HEK293 (cell line): ENCODE measurements at regions not wholly inside any gene's neighbourhood (a gene's known extent, or its start where the extent isn't known, plus 50 kb on each side); places are given as distances from the start of the nearest gene placed in this dataset.

Source experiments
- HOXD13 ChIP-seq: sonication (generic); formaldehyde crosslinking; IDR thresholded peaks from 2 replicates; pipeline ENCODE4 v1.8.0; 2022; ENCODE audit warnings: missing genetic modification reagents, borderline replicate concordance
- IKZF3 ChIP-seq: fragments of 450-650 bp; IDR thresholded peaks from 2 replicates; pipeline ENCODE4 v1.5.0; 2018; ENCODE audit warnings: missing biosample characterization, mild to moderate bottlenecking, missing genetic modification characterization, moderate library complexity
- KLF10 ChIP-seq: fragments of 450-650 bp; IDR thresholded peaks from 2 replicates; pipeline ENCODE4 v1.5.1; 2018; ENCODE audit warnings: missing biosample characterization, mild to moderate bottlenecking, missing genetic modification characterization
- KLF8 ChIP-seq: fragments of 450-650 bp; formaldehyde crosslinking; IDR thresholded peaks from 2 replicates; pipeline ENCODE4 v1.5.1; 2016; ENCODE audit warnings: missing biosample characterization, missing genetic modification characterization
- MZF1 ChIP-seq: fragments of 450-650 bp; formaldehyde crosslinking; IDR thresholded peaks from 2 replicates; pipeline ENCODE4 v1.5.1; 2017; ENCODE audit warnings: missing biosample characterization, missing genetic modification characterization, borderline replicate concordance
- RBAK ChIP-seq: fragments of 450-650 bp; formaldehyde crosslinking; IDR thresholded peaks from 2 replicates; pipeline ENCODE4 v1.5.1; 2016; ENCODE audit warnings: missing biosample characterization, missing genetic modification characterization
- SCRT1 ChIP-seq: fragments of 450-650 bp; formaldehyde crosslinking; IDR thresholded peaks from 2 replicates; pipeline ENCODE4 v1.5.1; 2016; ENCODE audit warnings: missing biosample characterization, missing genetic modification characterization, borderline replicate concordance
- TCF7L2 ChIP-seq: IDR thresholded peaks from 2 replicates; pipeline ENCODE4 v1.6.1; 2011; ENCODE audit warnings: low read depth, mild to moderate bottlenecking, inconsistent platforms, low read length, moderate library complexity, borderline replicate concordance
- ZBTB17 ChIP-seq: fragments of 450-650 bp; formaldehyde crosslinking; IDR thresholded peaks from 2 replicates; pipeline ENCODE4 v1.5.1; 2016; ENCODE audit warnings: missing biosample characterization, missing genetic modification characterization
- ZEB2 ChIP-seq: fragments of 450-650 bp; formaldehyde crosslinking; IDR thresholded peaks from 2 replicates; pipeline ENCODE4 v1.5.1; 2016; ENCODE audit warnings: missing biosample characterization, missing genetic modification characterization
- ZFP3 ChIP-seq: fragments of 450-650 bp; formaldehyde crosslinking; IDR thresholded peaks from 2 replicates; pipeline ENCODE4 v1.5.1; 2016; ENCODE audit warnings: low read depth, missing biosample characterization, missing genetic modification characterization
- ZFP41 ChIP-seq: fragments of 450-650 bp; formaldehyde crosslinking; IDR thresholded peaks from 2 replicates; pipeline ENCODE4 v1.5.1; 2016; ENCODE audit warnings: missing biosample characterization, missing genetic modification characterization, borderline replicate concordance
- ZNF112 ChIP-seq: fragments of 450-650 bp; formaldehyde crosslinking; IDR thresholded peaks from 2 replicates; pipeline ENCODE4 v1.5.0; 2017; ENCODE audit warnings: missing biosample characterization, missing genetic modification characterization
- ZNF146 ChIP-seq: fragments of 450-650 bp; formaldehyde crosslinking; IDR thresholded peaks from 2 replicates; pipeline ENCODE4 v1.5.1; 2016; ENCODE audit warnings: missing biosample characterization, missing genetic modification characterization
- ZNF157 ChIP-seq: fragments of 450-650 bp; formaldehyde crosslinking; IDR thresholded peaks from 2 replicates; pipeline ENCODE4 v1.5.1; 2016; ENCODE audit warnings: missing biosample characterization, missing genetic modification characterization
- ZNF174 ChIP-seq: fragments of 450-650 bp; formaldehyde crosslinking; IDR thresholded peaks from 2 replicates; pipeline ENCODE4 v1.5.0; 2017; ENCODE audit warnings: missing biosample characterization, mild to moderate bottlenecking, missing genetic modification characterization
- ZNF221 ChIP-seq: fragments of 450-650 bp; formaldehyde crosslinking; IDR thresholded peaks from 2 replicates; pipeline ENCODE4 v1.5.1; 2017; ENCODE audit warnings: missing biosample characterization, missing genetic modification characterization, borderline replicate concordance
- ZNF510 ChIP-seq: fragments of 450-650 bp; formaldehyde crosslinking; IDR thresholded peaks from 2 replicates; pipeline ENCODE4 v1.5.1; 2018; ENCODE audit warnings: mild to moderate bottlenecking, missing genetic modification characterization, missing biosample characterization; ENCODE audit not compliant: insufficient replicate concordance
- ZNF596 ChIP-seq: fragments of 450-650 bp; IDR thresholded peaks from 2 replicates; pipeline ENCODE4 v1.5.0; 2018; ENCODE audit warnings: missing biosample characterization, mild to moderate bottlenecking, missing genetic modification characterization, moderate library complexity
- ZNF654 ChIP-seq: fragments of 450-650 bp; formaldehyde crosslinking; IDR thresholded peaks from 2 replicates; pipeline ENCODE4 v1.5.1; 2016; ENCODE audit warnings: low read depth, missing biosample characterization, missing genetic modification characterization
- ZNF664 ChIP-seq: fragments of 450-650 bp; formaldehyde crosslinking; IDR thresholded peaks from 2 replicates; pipeline ENCODE4 v1.5.1; 2016; ENCODE audit warnings: missing biosample characterization, missing genetic modification characterization
- ZNF677 ChIP-seq: fragments of 450-650 bp; IDR thresholded peaks from 2 replicates; pipeline ENCODE4 v1.5.0; 2018; ENCODE audit warnings: missing biosample characterization, mild to moderate bottlenecking, missing genetic modification characterization, moderate library complexity
- ZNF785 ChIP-seq: fragments of 450-650 bp; formaldehyde crosslinking; IDR thresholded peaks from 2 replicates; pipeline ENCODE4 v1.5.1; 2016; ENCODE audit warnings: missing biosample characterization, missing genetic modification characterization
- TF ChIP-seq, protein P1 (sequence below): sonication (generic); formaldehyde crosslinking; IDR thresholded peaks from 2 replicates; pipeline ENCODE4 v1.8.1; 2022; ENCODE audit warnings: mild to moderate bottlenecking, moderate library complexity, missing genetic modification reagents
- TF ChIP-seq, protein P2 (sequence below): fragments of 450-650 bp; formaldehyde crosslinking; IDR thresholded peaks from 2 replicates; pipeline ENCODE4 v1.5.1; 2017; ENCODE audit warnings: missing biosample characterization, missing genetic modification characterization
- TF ChIP-seq, protein P3 (sequence below): fragments of 450-650 bp; formaldehyde crosslinking; IDR thresholded peaks from 2 replicates; pipeline ENCODE4 v1.5.1; 2017; ENCODE audit warnings: missing biosample characterization, missing genetic modification characterization
- TF ChIP-seq, protein P4 (sequence below): fragments of 450-650 bp; formaldehyde crosslinking; optimal IDR thresholded peaks from 2 replicates; pipeline ENCODE3; 2016; ENCODE audit warnings: missing biosample characterization, mild to moderate bottlenecking, missing genetic modification characterization
- TF ChIP-seq, protein P5 (sequence below): fragments of 450-650 bp; formaldehyde crosslinking; IDR thresholded peaks from 2 replicates; pipeline ENCODE4 v1.5.1; 2016; ENCODE audit warnings: missing biosample characterization, missing genetic modification characterization
- TF ChIP-seq, protein P6 (sequence below): fragments of 450-650 bp; formaldehyde crosslinking; IDR thresholded peaks from 2 replicates; pipeline ENCODE4 v1.5.1; 2016; ENCODE audit warnings: missing biosample characterization, missing genetic modification characterization

DNA sequence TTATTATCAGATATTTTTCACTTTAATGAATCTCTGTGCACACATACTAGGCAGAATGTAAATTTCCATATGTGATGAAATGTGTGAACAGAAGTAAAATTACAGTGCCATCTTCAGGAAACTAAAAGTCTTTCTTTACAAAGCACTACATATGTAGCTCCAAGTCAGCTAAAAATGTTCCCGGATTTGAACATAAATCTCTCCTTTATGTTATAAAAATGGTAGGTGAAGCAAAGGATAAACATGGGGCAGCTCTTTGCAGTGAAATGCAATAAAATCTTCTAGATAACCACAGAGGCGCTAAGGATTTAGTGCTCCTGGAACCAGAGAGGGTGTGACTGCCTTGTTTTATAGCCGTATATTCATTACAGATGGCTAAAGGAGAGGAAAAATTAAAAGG is 104.9 kb upstream of the C7orf33 start (continued):
- TF ChIP-seq ZNF146 (tag by site-specific recombination) (no peak), KLF8 (tag by site-specific recombination) (no peak), ZNF112 (tag by site-specific recombination) (no peak), RBAK (no peak), TCF7L2 (no peak), ZNF677 (tag by site-specific recombination) (no peak), HOXD13 (CRISPR knock-in tag) (no peak), ZFP3 (tag by site-specific recombination) (no peak), ZNF510 (no peak), ZEB2 (no peak), ZNF221 (tag by site-specific recombination) (no peak), SCRT1 (tag by site-specific recombination) (no peak), ZNF664 (tag by site-specific recombination) (no peak), ZNF654 (tag by site-specific recombination) (peak; percentile 61), KLF10 (tag by site-specific recombination) (no peak), ZNF157 (no peak), IKZF3 (tag by site-specific recombination) (no peak), ZBTB17 (tag by site-specific recombination) (no peak), ZFP41 (tag by site-specific recombination) (no peak), ZNF596 (tag by site-specific recombination) (no peak), ZNF785 (tag by site-specific recombination) (no peak), MZF1 (tag by site-specific recombination) (no peak), ZNF174 (no peak)
- TF ChIP-seq, protein P1, sequence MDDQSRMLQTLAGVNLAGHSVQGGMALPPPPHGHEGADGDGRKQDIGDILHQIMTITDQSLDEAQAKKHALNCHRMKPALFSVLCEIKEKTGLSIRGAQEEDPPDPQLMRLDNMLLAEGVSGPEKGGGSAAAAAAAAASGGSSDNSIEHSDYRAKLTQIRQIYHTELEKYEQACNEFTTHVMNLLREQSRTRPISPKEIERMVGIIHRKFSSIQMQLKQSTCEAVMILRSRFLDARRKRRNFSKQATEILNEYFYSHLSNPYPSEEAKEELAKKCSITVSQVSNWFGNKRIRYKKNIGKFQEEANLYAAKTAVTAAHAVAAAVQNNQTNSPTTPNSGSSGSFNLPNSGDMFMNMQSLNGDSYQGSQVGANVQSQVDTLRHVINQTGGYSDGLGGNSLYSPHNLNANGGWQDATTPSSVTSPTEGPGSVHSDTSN (CRISPR knock-in tag), result no peak
- TF ChIP-seq, protein P2, sequence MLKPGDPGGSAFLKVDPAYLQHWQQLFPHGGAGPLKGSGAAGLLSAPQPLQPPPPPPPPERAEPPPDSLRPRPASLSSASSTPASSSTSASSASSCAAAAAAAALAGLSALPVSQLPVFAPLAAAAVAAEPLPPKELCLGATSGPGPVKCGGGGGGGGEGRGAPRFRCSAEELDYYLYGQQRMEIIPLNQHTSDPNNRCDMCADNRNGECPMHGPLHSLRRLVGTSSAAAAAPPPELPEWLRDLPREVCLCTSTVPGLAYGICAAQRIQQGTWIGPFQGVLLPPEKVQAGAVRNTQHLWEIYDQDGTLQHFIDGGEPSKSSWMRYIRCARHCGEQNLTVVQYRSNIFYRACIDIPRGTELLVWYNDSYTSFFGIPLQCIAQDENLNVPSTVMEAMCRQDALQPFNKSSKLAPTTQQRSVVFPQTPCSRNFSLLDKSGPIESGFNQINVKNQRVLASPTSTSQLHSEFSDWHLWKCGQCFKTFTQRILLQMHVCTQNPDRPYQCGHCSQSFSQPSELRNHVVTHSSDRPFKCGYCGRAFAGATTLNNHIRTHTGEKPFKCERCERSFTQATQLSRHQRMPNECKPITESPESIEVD (tag by site-specific recombination), result peak; percentile 77
- TF ChIP-seq, protein P3, sequence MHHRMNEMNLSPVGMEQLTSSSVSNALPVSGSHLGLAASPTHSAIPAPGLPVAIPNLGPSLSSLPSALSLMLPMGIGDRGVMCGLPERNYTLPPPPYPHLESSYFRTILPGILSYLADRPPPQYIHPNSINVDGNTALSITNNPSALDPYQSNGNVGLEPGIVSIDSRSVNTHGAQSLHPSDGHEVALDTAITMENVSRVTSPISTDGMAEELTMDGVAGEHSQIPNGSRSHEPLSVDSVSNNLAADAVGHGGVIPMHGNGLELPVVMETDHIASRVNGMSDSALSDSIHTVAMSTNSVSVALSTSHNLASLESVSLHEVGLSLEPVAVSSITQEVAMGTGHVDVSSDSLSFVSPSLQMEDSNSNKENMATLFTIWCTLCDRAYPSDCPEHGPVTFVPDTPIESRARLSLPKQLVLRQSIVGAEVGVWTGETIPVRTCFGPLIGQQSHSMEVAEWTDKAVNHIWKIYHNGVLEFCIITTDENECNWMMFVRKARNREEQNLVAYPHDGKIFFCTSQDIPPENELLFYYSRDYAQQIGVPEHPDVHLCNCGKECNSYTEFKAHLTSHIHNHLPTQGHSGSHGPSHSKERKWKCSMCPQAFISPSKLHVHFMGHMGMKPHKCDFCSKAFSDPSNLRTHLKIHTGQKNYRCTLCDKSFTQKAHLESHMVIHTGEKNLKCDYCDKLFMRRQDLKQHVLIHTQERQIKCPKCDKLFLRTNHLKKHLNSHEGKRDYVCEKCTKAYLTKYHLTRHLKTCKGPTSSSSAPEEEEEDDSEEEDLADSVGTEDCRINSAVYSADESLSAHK (tag by site-specific recombination), result no peak
- TF ChIP-seq, protein P4, sequence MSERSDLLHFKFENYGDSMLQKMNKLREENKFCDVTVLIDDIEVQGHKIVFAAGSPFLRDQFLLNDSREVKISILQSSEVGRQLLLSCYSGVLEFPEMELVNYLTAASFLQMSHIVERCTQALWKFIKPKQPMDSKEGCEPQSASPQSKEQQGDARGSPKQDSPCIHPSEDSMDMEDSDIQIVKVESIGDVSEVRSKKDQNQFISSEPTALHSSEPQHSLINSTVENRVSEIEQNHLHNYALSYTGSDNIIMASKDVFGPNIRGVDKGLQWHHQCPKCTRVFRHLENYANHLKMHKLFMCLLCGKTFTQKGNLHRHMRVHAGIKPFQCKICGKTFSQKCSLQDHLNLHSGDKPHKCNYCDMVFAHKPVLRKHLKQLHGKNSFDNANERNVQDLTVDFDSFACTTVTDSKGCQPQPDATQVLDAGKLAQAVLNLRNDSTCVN (tag by site-specific recombination), result no peak
- TF ChIP-seq, protein P5, sequence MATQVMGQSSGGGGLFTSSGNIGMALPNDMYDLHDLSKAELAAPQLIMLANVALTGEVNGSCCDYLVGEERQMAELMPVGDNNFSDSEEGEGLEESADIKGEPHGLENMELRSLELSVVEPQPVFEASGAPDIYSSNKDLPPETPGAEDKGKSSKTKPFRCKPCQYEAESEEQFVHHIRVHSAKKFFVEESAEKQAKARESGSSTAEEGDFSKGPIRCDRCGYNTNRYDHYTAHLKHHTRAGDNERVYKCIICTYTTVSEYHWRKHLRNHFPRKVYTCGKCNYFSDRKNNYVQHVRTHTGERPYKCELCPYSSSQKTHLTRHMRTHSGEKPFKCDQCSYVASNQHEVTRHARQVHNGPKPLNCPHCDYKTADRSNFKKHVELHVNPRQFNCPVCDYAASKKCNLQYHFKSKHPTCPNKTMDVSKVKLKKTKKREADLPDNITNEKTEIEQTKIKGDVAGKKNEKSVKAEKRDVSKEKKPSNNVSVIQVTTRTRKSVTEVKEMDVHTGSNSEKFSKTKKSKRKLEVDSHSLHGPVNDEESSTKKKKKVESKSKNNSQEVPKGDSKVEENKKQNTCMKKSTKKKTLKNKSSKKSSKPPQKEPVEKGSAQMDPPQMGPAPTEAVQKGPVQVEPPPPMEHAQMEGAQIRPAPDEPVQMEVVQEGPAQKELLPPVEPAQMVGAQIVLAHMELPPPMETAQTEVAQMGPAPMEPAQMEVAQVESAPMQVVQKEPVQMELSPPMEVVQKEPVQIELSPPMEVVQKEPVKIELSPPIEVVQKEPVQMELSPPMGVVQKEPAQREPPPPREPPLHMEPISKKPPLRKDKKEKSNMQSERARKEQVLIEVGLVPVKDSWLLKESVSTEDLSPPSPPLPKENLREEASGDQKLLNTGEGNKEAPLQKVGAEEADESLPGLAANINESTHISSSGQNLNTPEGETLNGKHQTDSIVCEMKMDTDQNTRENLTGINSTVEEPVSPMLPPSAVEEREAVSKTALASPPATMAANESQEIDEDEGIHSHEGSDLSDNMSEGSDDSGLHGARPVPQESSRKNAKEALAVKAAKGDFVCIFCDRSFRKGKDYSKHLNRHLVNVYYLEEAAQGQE (tag by site-specific recombination), result no peak
- TF ChIP-seq, protein P6, sequence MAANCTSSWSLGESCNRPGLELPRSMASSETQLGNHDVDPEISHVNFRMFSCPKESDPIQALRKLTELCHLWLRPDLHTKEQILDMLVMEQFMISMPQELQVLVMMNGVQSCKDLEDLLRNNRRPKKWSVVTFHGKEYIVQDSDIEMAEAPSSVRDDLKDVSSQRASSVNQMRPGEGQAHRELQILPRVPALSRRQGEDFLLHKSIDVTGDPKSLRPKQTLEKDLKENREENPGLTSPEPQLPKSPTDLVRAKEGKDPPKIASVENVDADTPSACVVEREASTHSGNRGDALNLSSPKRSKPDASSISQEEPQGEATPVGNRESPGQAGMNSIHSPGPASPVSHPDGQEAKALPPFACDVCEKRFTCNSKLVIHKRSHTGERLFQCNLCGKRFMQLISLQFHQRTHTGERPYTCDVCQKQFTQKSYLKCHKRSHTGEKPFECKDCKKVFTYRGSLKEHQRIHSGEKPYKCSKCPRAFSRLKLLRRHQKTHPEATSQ, result no peak
